ENCODE measurements at regions not wholly inside any gene's neighbourhood (a gene's known extent, or its start where the extent isn't known, plus 50 kb on each side); places are given as distances from the start of the nearest gene placed in this dataset.

GRCh38 chr5:87762631-87763030, 349.9 kb upstream of the CCNH start:
- TF ChIP-seq, protein P1, sequence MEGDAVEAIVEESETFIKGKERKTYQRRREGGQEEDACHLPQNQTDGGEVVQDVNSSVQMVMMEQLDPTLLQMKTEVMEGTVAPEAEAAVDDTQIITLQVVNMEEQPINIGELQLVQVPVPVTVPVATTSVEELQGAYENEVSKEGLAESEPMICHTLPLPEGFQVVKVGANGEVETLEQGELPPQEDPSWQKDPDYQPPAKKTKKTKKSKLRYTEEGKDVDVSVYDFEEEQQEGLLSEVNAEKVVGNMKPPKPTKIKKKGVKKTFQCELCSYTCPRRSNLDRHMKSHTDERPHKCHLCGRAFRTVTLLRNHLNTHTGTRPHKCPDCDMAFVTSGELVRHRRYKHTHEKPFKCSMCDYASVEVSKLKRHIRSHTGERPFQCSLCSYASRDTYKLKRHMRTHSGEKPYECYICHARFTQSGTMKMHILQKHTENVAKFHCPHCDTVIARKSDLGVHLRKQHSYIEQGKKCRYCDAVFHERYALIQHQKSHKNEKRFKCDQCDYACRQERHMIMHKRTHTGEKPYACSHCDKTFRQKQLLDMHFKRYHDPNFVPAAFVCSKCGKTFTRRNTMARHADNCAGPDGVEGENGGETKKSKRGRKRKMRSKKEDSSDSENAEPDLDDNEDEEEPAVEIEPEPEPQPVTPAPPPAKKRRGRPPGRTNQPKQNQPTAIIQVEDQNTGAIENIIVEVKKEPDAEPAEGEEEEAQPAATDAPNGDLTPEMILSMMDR (IDR thresholded peaks at IDR 0.05; ENCODE audit: low read depth, low read length, missing control alignments) = no peak

DNA sequence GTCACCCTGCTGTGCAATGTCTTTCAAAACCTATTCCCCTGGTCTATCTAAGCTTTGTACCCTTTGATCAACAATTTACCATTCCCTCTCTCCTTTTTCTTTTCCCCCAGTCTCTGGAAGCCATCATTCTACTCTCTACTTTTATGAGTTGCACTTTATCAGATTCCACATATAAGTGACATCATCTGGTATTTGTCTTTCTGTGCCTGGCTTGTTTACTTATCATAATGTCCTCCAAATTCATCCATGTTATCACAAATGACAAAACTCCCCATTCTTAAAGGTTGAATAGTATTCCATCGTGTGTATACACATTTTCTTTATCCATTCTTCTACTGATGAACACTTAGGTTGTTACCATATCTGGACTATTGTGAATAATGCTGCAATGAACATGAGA, 344.2 kb upstream of the CCNH start:
- TF ChIP-seq, protein P1 (IDR thresholded peaks at IDR 0.05; ENCODE audit: low read depth, low read length, missing control alignments) = no peak
- no peak for DNase-seq (ENCODE audit: extremely low read depth, low read depth)
- no peak overlapping the region for H3K4me3 ChIP-seq (replicated peaks; ENCODE audit: low read depth, low read length)

More at GRCh38 chr5:87762631-87763030, 349.9 kb upstream of the CCNH start:
- DNase-seq (ENCODE audit: extremely low read depth, low read depth) = no peak
- H3K4me3 ChIP-seq (replicated peaks; ENCODE audit: low read depth, low read length) = no peak overlapping the region

DNA sequence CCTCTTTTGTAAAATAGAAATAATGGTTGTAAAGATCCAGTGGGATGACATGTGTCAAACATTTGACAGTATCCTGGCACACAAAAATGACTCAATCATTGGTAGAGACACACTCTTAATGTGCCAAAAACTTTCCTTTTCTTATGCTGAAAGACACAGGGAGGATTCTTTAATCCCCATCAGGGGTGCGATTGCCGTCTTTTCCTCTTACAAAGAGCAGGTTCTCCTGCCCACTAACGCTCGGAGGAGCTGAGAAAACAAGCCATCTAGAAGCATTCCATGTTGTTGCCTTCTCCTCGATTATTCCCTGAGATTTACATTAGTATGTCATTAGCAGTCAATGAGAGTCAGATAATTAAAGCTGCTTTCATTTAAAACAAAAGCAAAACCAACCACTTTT, 342.6 kb upstream of the CCNH start:
- DNase-seq (ENCODE audit: extremely low read depth, low read depth) = no peak
- H3K4me3 ChIP-seq (replicated peaks; ENCODE audit: low read depth, low read length) = no peak overlapping the region
- TF ChIP-seq, protein P1 (IDR thresholded peaks at IDR 0.05; ENCODE audit: low read depth, low read length, missing control alignments) = no peak

GRCh38 chr5:87754009-87754757, 341.5 kb upstream of the CCNH start:
- DNase-seq (ENCODE audit: extremely low read depth, low read depth) = no peak
- TF ChIP-seq, protein P1 (IDR thresholded peaks at IDR 0.05; ENCODE audit: low read depth, low read length, missing control alignments) = no peak
- H3K4me3 ChIP-seq (replicated peaks; ENCODE audit: low read depth, low read length) = no peak overlapping the region

DNA sequence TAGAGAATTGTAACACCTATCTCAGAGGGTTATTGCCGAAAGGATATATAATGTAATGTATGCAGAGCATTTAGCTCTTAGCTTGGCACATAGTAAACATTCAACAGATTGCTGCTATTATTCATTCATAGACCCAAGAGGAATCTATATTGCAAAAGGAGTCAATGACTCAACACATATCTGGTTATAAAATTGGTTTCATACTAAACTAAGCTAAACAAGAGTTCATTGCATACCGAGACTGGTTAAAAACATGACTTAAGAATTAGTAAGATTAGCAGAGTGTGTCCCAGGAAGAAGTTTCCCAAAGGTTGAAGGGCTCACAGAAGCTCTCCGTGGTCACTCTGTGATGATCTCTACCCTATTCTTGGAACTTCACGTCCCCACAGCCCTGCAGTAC, 339.6 kb upstream of the CCNH start:
- TF ChIP-seq, protein P1 (IDR thresholded peaks at IDR 0.05; ENCODE audit: low read depth, low read length, missing control alignments) = no peak
- no peak for DNase-seq (ENCODE audit: extremely low read depth, low read depth)
- H3K4me3 ChIP-seq (replicated peaks; ENCODE audit: low read depth, low read length) = no peak overlapping the region

GRCh38 chr5:87751824-87752223, 339.1 kb upstream of the CCNH start:
- no peak overlapping the region for H3K4me3 ChIP-seq (replicated peaks; ENCODE audit: low read depth, low read length)
- TF ChIP-seq, protein P1 (IDR thresholded peaks at IDR 0.05; ENCODE audit: low read depth, low read length, missing control alignments) = no peak
- DNase-seq (ENCODE audit: extremely low read depth, low read depth) = no peak

All from HFF-Myc (cell line).